NCI-H526 (cell line): ENCODE measurements at regions not wholly inside any gene's neighbourhood (a gene's known extent, or its start where the extent isn't known, plus 50 kb on each side); places are given as distances from the start of the nearest gene placed in this dataset.
A peak's percentile ranks its signal among the peaks of the same experiment; 100 is the strongest.

Source experiments
- DNase-seq, 2 experiments: peaks; one replicate each; lab custom pipeline; 2025; lab: John Stamatoyannopoulos, UW

DNA sequence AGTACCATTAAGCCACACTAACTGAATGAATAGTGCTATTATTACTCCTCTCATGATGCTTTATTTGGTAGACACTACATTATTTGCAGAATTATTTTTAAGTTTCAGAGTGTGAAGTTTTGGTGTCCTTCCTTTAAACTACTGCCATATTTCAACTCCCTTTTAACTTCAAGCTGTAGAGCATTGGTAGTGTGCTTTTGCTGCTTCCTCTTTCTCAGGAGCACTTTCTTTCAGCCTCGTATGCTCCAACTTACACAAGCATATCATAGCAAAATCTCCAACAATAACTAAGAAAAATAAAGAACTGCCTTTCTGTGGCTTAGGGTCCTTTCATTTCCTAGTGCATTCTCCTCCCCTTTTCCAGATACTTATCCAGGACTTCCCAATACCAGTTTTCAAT is 476.4 kb upstream of the AGTR1 start:
- DNase-seq = no peak

- no peak for DNase-seq
These were observed 474.4 kb upstream of the AGTR1 start for GRCh38 chr3:148223266-148223665.

DNA sequence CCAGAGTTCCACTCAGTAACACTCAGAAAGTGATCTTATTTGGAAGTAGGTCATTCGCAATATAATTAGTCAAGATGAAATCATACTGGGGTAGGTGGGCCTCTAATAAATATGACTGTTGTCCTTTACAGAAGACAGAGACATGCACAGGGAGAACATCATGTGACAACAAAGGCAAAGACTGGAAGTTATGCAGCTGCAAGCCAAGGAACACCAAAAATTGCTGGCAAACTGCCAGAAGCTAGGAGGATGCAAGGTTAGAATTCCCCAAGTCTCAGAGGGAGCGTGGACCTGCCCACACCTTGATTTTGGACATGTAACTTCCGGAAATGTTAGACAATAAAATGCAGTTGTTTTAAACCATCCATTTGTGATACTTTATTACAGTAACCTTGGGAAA is 471.5 kb upstream of the AGTR1 start:
- DNase-seq = no peak

DNA sequence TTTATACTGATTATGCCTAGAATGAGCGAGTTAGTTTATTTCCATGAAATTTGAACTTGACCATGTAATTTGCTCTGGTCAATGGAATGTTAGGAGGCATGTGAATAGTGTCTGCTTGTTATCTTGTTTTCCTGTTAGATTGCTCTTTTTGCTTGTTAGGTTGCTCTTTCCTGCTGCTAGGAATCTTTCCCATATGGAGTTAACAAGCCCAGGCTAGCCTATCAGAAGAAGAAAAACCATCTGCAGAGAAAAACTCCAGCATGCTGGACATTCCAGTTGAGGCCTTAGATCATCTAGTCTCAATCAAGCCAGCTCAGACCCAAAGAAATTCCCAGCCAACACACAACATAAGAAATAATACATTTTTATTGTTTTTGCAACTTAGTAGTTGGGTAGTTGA is 470.2 kb upstream of the AGTR1 start:
- no peak for DNase-seq

- no peak for DNase-seq
These were observed 468.6 kb upstream of the AGTR1 start for GRCh38 chr3:148229107-148229506.

DNA sequence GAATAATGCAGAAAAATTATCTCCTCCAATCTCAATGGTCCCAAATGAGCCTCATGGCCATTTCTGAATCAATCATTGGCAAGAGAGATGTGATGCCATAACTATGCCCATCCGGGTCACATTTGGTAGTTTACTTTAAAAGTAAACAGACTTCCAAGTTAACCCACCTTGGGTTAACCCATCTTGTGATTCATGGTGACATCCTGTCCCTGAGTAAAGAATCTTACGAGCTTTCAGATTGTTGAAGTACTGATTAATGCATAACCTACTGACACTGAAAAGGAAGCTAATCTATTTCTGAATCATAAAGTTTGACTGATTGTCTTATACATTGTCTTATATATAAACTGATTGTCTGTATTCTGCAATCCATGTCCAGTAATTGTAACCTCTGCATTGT is 467.2 kb upstream of the AGTR1 start:
- DNase-seq = no peak

DNA sequence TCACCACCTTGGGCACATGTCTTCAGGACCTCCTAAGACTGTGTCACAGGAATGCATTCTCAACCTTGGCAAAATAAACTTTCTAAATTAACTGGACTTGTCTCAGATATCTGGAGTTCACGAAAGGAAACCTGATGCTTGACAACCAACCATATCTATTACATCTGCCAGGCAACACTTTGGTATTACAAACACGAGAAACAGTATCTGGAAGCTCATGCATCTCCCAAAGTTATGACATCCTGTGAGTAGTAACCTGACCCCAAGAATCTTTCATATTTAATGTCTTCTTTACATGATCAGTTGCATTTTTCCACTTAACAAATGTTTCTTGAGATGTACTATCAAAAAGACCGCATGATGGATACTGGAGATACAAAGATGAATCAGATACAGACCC is 465.3 kb upstream of the AGTR1 start:
- DNase-seq = no peak

DNA sequence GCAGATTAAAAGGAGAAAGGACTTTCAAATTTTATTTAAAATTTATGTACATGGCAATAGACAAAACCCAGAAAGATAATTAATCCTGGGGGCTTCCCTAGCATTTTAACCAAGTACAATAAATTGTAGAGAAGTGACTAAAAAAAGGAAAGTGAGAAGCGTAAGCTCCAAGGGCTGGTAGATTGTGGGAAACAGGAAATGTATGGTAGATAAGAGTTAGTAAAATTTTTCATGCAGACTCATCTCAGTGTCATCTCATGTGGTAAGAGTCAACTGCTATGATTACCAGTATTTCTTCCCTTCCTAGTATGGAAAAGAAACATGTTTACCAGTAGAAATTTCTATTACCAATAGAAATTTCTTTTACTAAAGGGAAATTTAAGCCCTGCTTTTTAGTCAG is 464.3 kb upstream of the AGTR1 start:
- no peak for DNase-seq

GRCh38 chr3:148234536-148234935 is 463.2 kb upstream of the AGTR1 start:
- DNase-seq = no peak

DNA sequence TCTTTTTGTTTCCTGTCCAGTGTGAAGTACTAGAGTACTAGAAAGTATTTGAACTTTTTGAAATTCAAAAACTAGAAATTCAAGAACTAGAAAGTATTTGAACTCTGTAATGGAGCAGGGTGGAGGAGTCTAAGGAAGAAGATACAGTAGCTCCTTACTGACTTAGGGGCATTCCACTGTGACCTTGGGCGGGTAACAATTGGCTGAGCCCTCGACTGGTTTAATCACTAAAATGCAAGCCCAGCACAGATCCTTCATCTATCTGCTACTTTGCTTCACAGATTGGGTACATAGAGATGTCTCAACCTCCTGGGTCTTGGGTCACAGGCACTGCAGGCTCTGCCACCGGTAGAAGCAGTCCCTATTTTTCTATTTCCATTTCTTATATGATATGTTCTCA is 462.1 kb upstream of the AGTR1 start:
- DNase-seq = no peak

DNA sequence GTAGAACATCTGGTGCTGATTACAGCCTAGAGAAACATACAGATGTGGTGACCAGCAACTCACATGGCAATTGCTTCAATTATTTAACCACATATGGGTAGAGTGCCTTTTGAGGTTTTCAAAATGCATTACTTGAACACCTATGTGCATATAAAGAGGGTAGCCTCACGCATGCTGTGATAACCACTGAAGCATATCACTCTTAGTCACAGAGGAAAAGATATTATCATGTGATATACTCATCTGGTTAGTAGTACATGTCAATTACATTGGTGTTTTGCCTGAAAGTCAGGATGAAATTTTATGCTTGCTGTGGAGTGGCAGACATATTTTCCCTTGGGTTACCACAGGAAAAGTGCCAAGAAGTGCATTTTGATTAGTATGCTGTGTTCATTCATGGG is 459.3 kb upstream of the AGTR1 start:
- no peak for DNase-seq

- no peak for DNase-seq
These were observed 457.4 kb upstream of the AGTR1 start for GRCh38 chr3:148240351-148240750.

- no peak for DNase-seq
These were observed 454.1 kb upstream of the AGTR1 start for GRCh38 chr3:148243609-148244008.

DNA sequence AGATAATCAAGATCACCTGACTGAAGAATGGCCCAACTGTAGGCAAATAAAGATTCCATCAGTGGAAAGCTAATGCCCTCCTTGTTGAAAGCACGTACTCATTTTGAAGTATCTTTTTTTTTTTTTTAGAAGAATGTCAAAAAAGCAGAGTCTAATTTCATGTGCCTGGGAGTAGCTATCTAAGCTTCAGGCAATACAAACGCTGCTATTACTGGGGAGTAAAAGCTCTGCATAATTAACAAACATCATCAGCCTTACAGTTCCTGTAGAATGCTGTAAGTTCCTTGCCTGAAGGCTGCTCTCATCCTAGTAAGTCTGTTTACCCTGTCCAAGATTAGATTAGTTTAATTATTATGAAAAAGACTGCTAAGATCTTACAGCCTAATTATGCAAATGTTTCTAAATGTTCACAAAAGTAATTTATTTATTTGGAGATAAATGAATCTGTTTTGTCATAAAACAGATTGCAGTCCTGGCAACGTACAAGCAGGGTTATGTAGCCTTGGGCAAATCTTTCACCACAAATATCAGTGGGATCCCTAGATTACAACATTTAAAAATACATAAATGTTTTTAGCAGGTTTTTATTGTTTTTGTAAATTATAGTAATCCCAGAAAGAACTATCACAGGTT is 451.3 kb upstream of the AGTR1 start:
- no peak for DNase-seq

GRCh38 chr3:148253713-148254112 is 444.0 kb upstream of the AGTR1 start:
- DNase-seq = no peak

DNA sequence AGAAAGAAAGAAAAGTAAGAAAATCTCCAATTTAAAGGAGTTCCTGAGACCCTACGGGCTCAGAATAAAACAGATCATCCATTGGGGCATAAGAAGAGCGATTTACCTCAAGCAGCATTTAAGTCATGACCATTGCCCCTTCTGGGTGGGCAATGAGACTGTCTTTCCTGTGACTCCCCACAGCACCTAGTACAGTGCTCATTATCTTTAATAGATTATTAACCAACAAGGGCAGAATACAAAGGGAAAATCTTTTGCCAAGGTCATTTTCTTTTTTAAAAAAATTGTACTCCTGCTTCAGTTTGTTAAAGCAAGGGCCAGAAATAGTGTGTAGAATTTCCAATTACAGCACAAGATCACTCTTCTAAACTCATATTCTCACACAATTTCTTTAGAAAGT is 443.3 kb upstream of the AGTR1 start:
- DNase-seq = no peak

GRCh38 chr3:148255981-148256969 is 441.4 kb upstream of the AGTR1 start:
- DNase-seq = peak in 1 of 2 experiments; percentile 47

DNA sequence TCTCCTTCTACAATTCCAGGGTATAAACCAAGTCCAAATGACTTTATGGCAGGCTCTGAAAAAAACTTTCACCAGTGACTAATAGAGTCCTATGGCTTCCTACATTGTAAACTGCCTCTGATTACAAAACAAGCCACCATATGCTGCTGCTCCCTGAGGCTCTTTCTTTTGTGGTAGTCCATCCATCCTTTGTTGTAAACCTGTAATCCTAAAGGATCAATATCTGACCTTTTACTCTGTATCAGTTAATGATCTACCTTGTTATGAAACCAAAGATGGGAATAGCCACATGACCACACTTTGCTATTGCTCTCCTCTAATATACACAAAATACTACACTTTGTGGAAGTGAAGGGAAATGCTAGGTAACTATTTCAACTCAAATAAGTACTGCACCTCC is 434.7 kb upstream of the AGTR1 start:
- no peak for DNase-seq

DNA sequence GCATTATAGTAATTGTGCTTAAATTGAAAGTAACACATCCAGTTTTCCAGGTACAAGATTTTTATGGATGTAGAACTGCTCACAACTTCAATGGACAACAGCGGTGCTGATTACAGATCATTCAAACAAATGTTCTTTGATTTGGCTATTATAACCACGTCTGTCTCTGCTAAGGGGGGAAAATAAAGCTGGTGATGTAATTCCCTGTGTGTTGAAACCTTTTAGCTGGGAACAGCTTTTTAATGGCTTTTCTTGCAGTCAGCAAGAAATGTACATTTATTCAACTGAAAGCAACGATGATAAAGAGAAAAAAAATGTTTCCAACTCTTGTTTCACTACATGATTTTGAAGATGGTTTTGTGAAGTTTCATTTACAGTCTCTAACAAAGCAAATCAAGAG is 431.9 kb upstream of the AGTR1 start:
- no peak for DNase-seq

DNA sequence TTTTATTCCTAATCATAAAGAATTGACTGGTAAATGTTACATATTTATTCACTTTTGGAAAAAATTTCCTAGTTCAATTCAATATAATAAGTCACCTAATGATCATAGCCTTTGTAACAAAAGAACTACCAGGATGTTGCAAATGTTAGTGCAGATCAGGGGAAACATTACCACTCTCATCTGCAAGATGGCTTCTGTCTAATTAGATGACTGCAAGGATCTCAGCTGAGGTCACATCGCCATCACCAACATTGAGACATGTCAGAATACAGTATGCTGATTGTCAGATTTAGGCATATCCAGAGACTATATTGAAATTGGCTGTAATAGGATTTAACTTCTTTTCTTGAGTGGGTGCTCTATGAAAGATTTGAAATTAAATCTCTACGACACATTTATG is 431.4 kb upstream of the AGTR1 start:
- DNase-seq = no peak

- DNase-seq = peak in 1 of 2 experiments; percentile 2
These were observed 427.9 kb upstream of the AGTR1 start for GRCh38 chr3:148269816-148270215.

- no peak for DNase-seq
These were observed 417.0 kb upstream of the AGTR1 start for GRCh38 chr3:148280623-148281242.

DNA sequence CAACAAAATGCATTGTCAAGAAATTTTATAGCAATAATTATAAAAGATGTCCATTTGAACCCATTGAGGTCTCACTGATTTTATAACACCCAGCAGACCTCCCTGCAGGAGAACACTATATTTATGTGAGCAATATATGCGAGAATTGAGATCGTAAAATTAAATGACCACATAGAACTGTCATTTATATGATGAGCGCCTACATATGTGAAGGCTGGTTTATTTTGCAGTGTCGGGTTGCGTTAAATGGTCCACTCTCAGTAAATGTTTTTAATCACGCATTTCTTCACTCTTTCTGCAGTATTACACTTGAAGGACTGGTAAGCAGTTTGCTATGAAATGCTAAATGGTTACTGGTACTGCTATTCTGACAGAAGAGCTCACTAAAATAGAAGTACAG is 408.5 kb upstream of the AGTR1 start:
- no peak for DNase-seq
